ENCODE measurements at regions not wholly inside any gene's neighbourhood (a gene's known extent, or its start where the extent isn't known, plus 50 kb on each side); places are given as distances from the start of the nearest gene placed in this dataset.
"Not testable (repeated sequence)": the region's sequence is repeated elsewhere in the genome, so short reads cannot be mapped to it uniquely, and the experiment has no call there.

GRCh38 chr1:101450691-101451090 lies 213.9 kb downstream of the S1PR1 start:
- intact Hi-C loops (cut with DNase I, micrococcal nuclease); DNase-seq; ATAC-seq: not testable (repeated sequence)

- ATAC-seq = no peak
- no peak for DNase-seq
- intact Hi-C loops (cut with DNase I, micrococcal nuclease) = no loop called here
Observed at GRCh38 chr1:101451888-101452287, 215.1 kb downstream of the S1PR1 start.

GRCh38 chr1:101452825-101453224 lies 216.0 kb downstream of the S1PR1 start:
- intact Hi-C loops (cut with DNase I, micrococcal nuclease) = no loop called here
- ATAC-seq (no peak), DNase-seq (no peak)

- ATAC-seq (no peak), DNase-seq (no peak)
- intact Hi-C loops (cut with DNase I, micrococcal nuclease) = no loop called here
Observed at GRCh38 chr1:101453844-101454243, 217.0 kb downstream of the S1PR1 start.

- intact Hi-C loops (cut with DNase I, micrococcal nuclease) = no loop called here
- ATAC-seq = no peak
- no peak for DNase-seq
Observed at GRCh38 chr1:101455166-101455565, 218.3 kb downstream of the S1PR1 start.

GRCh38 chr1:101460739-101461138 lies 223.9 kb downstream of the S1PR1 start:
- no peak for DNase-seq

GRCh38 chr1:101463195-101463594 lies 226.4 kb downstream of the S1PR1 start:
- intact Hi-C loops (cut with DNase I, micrococcal nuclease) = no loop called here
- DNase-seq = no peak
- no peak for ATAC-seq

More at GRCh38 chr1:101460739-101461138, 223.9 kb downstream of the S1PR1 start:
- intact Hi-C loops (cut with DNase I, micrococcal nuclease) = no loop called here
- no peak for ATAC-seq

GRCh38 chr1:101465941-101466340 lies 229.1 kb downstream of the S1PR1 start:
- no peak for DNase-seq
- no peak for ATAC-seq
- intact Hi-C loops (cut with DNase I, micrococcal nuclease) = no loop called here

- intact Hi-C loops (cut with DNase I, micrococcal nuclease) = no loop called here
- ATAC-seq (no peak), DNase-seq (no peak)
Observed at GRCh38 chr1:101474039-101474665, 237.3 kb downstream of the S1PR1 start.

- ATAC-seq (no peak), DNase-seq (no peak)
- intact Hi-C loops (cut with DNase I, micrococcal nuclease) = no loop called here
Observed at GRCh38 chr1:101476541-101476940, 239.7 kb downstream of the S1PR1 start.

- intact Hi-C loops (cut with DNase I, micrococcal nuclease) = no loop called here
- ATAC-seq = no peak
- DNase-seq = no peak
Observed at GRCh38 chr1:101479945-101480344, 243.1 kb downstream of the S1PR1 start.

- no peak for ATAC-seq
- DNase-seq = no peak
- intact Hi-C loops (cut with DNase I, micrococcal nuclease) = no loop called here
Observed at GRCh38 chr1:101482306-101482705, 245.5 kb downstream of the S1PR1 start.

GRCh38 chr1:101483982-101484688 lies 247.3 kb downstream of the S1PR1 start:
- intact Hi-C loops (cut with DNase I, micrococcal nuclease) = no loop called here
- ATAC-seq (no peak), DNase-seq (no peak)

- intact Hi-C loops (cut with DNase I, micrococcal nuclease) = no loop called here
- ATAC-seq = no peak
- DNase-seq = no peak
Observed at GRCh38 chr1:101484689-101485338, 248.0 kb downstream of the S1PR1 start.

GRCh38 chr1:101485712-101486111 lies 248.9 kb downstream of the S1PR1 start:
- ATAC-seq (no peak), DNase-seq (no peak)
- intact Hi-C loops (cut with DNase I, micrococcal nuclease) = no loop called here

GRCh38 chr1:101492144-101492543 lies 255.3 kb downstream of the S1PR1 start:
- DNase-seq; ATAC-seq; intact Hi-C loops (cut with DNase I, micrococcal nuclease): not testable (repeated sequence)

- DNase-seq; intact Hi-C loops (cut with DNase I, micrococcal nuclease); ATAC-seq: not testable (repeated sequence)
Observed at GRCh38 chr1:101493920-101494319, 257.1 kb downstream of the S1PR1 start.

GRCh38 chr1:101496109-101496508 lies 259.3 kb downstream of the S1PR1 start:
- ATAC-seq (no peak), DNase-seq (no peak)

GRCh38 chr1:101497881-101498559 lies 261.2 kb downstream of the S1PR1 start:
- intact Hi-C loops (cut with DNase I, micrococcal nuclease) = no loop called here
- no peak for DNase-seq
- no peak for ATAC-seq

More at GRCh38 chr1:101496109-101496508, 259.3 kb downstream of the S1PR1 start:
- intact Hi-C loops (cut with DNase I, micrococcal nuclease) = no loop called here
